Liver (tissue), 8 donors: ENCODE measurements at regions not wholly inside any gene's neighbourhood (a gene's known extent, or its start where the extent isn't known, plus 50 kb on each side); places are given as distances from the start of the nearest gene placed in this dataset.

Experiments used
- DNase-seq: peaks from one replicate; pipeline ENCODE4 v3.0.0-alpha.2; 2017; ENCODE audit warnings: low spot score
- H3K27ac ChIP-seq, 2 donors: one replicate each; pipeline ENCODE4 v1.7.0; 2013; ENCODE audit warnings: inconsistent platforms in 2 of 2, low read length in 2 of 2, control low read depth in 1 of 2, low read depth in 1 of 2, mild to moderate bottlenecking in 1 of 2
- H3K27me3 ChIP-seq, 4 donors: one replicate each; pipeline versions ENCODE4 v1.6.1 to v1.7.0; 2013; ENCODE audit warnings: low read length in 3 of 4, inconsistent platforms in 1 of 4, mild to moderate bottlenecking in 1 of 4, moderate library complexity in 1 of 4; ENCODE audit not compliant: control insufficient read depth in 4 of 4, insufficient read depth in 4 of 4
- H3K36me3 ChIP-seq, 4 donors: one replicate each; pipeline versions ENCODE4 v1.6.1 to v1.7.0; 2013; ENCODE audit warnings: low read length in 3 of 4, mild to moderate bottlenecking in 3 of 4, low read depth in 1 of 4, moderate library complexity in 1 of 4; ENCODE audit not compliant: control insufficient read depth in 4 of 4, insufficient read depth in 3 of 4
- H3K4me1 ChIP-seq, 4 donors: one replicate each; pipeline versions ENCODE4 v1.6.1 to v1.7.0; 2013; ENCODE audit warnings: low read length in 3 of 4, mild to moderate bottlenecking in 3 of 4, moderate library complexity in 1 of 4; ENCODE audit not compliant: control insufficient read depth in 4 of 4, insufficient read depth in 4 of 4
- H3K4me3 ChIP-seq, 3 donors: one replicate each; pipeline versions ENCODE4 v1.6.1 to v1.7.0; 2013; ENCODE audit warnings: low read length in 3 of 3, control low read depth in 1 of 3, low read depth in 1 of 3, mild to moderate bottlenecking in 1 of 3
- H3K9ac ChIP-seq, 2 donors: one replicate each; pipeline ENCODE4 v1.7.0; 2013; ENCODE audit warnings: low read length in 2 of 2, mild to moderate bottlenecking in 2 of 2, moderate library complexity in 2 of 2, control low read depth in 1 of 2, low read depth in 1 of 2
- H3K9me3 ChIP-seq, 4 donors: one replicate each; pipeline versions ENCODE4 v1.6.1 to v1.7.0; 2013; ENCODE audit warnings: low read length in 3 of 4; ENCODE audit not compliant: control insufficient read depth in 4 of 4
- EGR1 ChIP-seq, 2 donors: IDR thresholded peaks; 2 replicates each; pipeline ENCODE4 v1.6.1; 2016 to 2018; ENCODE audit warnings: antibody characterized with exemption in 2 of 2, low read depth in 2 of 2
- FOXA1 ChIP-seq: IDR thresholded peaks from 2 replicates; pipeline ENCODE4 v1.6.1; 2016; ENCODE audit warnings: antibody characterized with exemption
- FOXA2 ChIP-seq: IDR thresholded peaks from 2 replicates; pipeline ENCODE4 v1.6.1; 2016; ENCODE audit warnings: antibody characterized with exemption
- GABPA ChIP-seq, 2 donors: IDR thresholded peaks in 1 of 2; conservative IDR thresholded peaks in 1 of 2; 2 replicates each; pipeline ENCODE4 v1.6.1; 2016; ENCODE audit warnings: antibody characterized with exemption in 2 of 2, mild to moderate bottlenecking in 1 of 2, moderate library complexity in 1 of 2
- HNF4A ChIP-seq, 2 donors: conservative IDR thresholded peaks; 2 replicates each; pipeline ENCODE4 v1.6.1; 2016; ENCODE audit warnings: antibody characterized with exemption in 2 of 2, mild to moderate bottlenecking in 2 of 2
- HNF4G ChIP-seq: IDR thresholded peaks from 2 replicates; pipeline ENCODE4 v1.6.1; 2016; ENCODE audit warnings: antibody characterized with exemption
- JUND ChIP-seq, 2 donors: IDR thresholded peaks; 2 replicates each; pipeline ENCODE4 v1.6.1; 2016; ENCODE audit warnings: antibody characterized with exemption in 2 of 2
- NR2F2 ChIP-seq: IDR thresholded peaks from 2 replicates; pipeline ENCODE4 v1.6.1; 2016; ENCODE audit warnings: antibody characterized with exemption
- RAD21 ChIP-seq, 2 donors: IDR thresholded peaks; 2 replicates each; pipeline ENCODE4 v1.6.1; 2016; ENCODE audit warnings: antibody characterized with exemption in 2 of 2, mild to moderate bottlenecking in 2 of 2
- SP1 ChIP-seq: IDR thresholded peaks from 2 replicates; pipeline ENCODE4 v1.6.1; 2018; ENCODE audit warnings: antibody characterized with exemption, mild to moderate bottlenecking
- TAF1 ChIP-seq: conservative IDR thresholded peaks from 2 replicates; pipeline ENCODE4 v1.6.1; 2016; ENCODE audit warnings: antibody characterized with exemption, mild to moderate bottlenecking
- YY1 ChIP-seq: IDR thresholded peaks from 2 replicates; pipeline ENCODE4 v1.6.1; 2016; ENCODE audit warnings: antibody characterized with exemption, mild to moderate bottlenecking
- whole genome bisulfite sequencing: extraction: QIAGEN DNeasy Blood & Tissue Kit; methylation state at CpG from one replicate; pipeline ENCODE4 v1.1.7; 2013; 5-methylcytosine and 5-hydroxymethylcytosine counted together
- TF ChIP-seq, protein P1 (sequence below): IDR thresholded peaks from 2 replicates; pipeline ENCODE4 v1.6.1; 2016; ENCODE audit warnings: antibody characterized with exemption
- TF ChIP-seq, protein P2 (sequence below): IDR thresholded peaks from 2 replicates; pipeline ENCODE4 v1.6.1; 2016; ENCODE audit warnings: antibody characterized with exemption
- TF ChIP-seq, protein P3 (sequence below): IDR thresholded peaks from 2 replicates; pipeline ENCODE4 v1.6.1; 2016; ENCODE audit warnings: antibody characterized with exemption
- TF ChIP-seq, protein P4 (sequence below): IDR thresholded peaks from 2 replicates; pipeline ENCODE4 v1.6.1; 2016; ENCODE audit warnings: antibody characterized with exemption, mild to moderate bottlenecking
- TF ChIP-seq, protein P5 (sequence below): fragments of 150-350 bp; IDR thresholded peaks from 2 replicates; pipeline ENCODE4 v1.5.1; 2017; ENCODE audit warnings: improper control_type of control experiment, low read depth, low read length; ENCODE audit not compliant: missing input control
- donor health status: healthy.
- donor health status: healthy.
- donor health status: healthy.
- donor health status: healthy.
- donor health status: healthy.

DNA sequence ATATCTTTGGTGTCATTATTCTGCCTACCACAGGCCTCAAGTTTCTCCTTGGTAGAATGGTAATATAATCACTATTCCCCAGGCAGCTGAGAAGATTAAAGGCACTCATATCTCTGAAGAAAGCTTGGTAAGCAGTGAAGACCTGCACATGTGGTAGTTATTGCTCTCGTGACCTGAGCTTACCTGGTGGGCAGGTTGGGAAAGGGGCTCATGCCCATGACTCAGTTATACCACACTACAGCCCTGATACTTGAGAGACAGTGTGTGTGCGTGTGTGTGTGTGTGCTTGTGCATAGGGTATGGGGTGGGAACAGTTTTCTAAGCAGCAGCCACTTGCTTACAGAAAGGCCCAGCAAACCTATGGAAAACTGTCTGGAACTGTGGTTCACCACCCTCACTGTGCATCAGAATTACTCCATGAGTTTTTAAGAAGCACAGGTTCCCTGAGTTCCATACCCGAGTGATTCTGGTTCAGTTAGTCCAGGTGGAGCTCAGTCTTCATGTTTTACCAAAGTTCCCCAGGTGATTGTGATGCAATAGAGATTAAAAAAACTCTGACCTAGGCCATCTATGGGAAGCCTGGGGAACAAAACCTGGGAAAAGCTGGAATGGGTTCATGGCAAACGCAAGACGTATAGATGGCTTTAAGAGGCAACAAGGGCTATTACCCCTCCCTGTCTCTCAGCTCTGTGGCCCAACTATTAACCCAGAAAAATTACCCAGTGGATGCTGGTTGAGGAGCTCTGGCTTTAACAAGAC is 79.0 kb upstream of the ZBED5 start:
- Histone ChIP-seq H3K36me3 (no peaks in the 10 kb centered on the region), H3K9me3 (no peaks in the 10 kb centered on the region), H3K9ac (no peak overlapping the region), H3K4me1 (peaks cover 0 to 6% (median 4%) of the 10 kb centered on the region in 4 donors), H3K27me3 (peaks cover 0 to 4% (median under 1%) of the 10 kb centered on the region in 4 donors), H3K4me3 (no peak overlapping the region), H3K27ac (no peak overlapping the region)
- no peak for DNase-seq
- TF ChIP-seq FOXA1 (no peak), EGR1 (IDR thresholded peaks at IDR 0.05; ENCODE audit: low read depth in 2 of 2) (no peak), TAF1 (no peak), HNF4G (no peak), HNF4A (conservative IDR thresholded peaks at IDR 0.05) (no peak), SP1 (no peak), JUND (IDR thresholded peaks at IDR 0.05) (no peak), NR2F2 (no peak), GABPA (IDR thresholded peaks at IDR 0.05 in 1 of 2, conservative IDR thresholded peaks at IDR 0.05 in 1 of 2) (no peak)
- TF ChIP-seq, protein P1, sequence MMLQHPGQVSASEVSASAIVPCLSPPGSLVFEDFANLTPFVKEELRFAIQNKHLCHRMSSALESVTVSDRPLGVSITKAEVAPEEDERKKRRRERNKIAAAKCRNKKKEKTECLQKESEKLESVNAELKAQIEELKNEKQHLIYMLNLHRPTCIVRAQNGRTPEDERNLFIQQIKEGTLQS: no peak
- TF ChIP-seq, protein P2, sequence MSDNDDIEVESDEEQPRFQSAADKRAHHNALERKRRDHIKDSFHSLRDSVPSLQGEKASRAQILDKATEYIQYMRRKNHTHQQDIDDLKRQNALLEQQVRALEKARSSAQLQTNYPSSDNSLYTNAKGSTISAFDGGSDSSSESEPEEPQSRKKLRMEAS: no peak
- 92% methylated on average over 5 of the region's 5 CpGs for WGBS

DNA sequence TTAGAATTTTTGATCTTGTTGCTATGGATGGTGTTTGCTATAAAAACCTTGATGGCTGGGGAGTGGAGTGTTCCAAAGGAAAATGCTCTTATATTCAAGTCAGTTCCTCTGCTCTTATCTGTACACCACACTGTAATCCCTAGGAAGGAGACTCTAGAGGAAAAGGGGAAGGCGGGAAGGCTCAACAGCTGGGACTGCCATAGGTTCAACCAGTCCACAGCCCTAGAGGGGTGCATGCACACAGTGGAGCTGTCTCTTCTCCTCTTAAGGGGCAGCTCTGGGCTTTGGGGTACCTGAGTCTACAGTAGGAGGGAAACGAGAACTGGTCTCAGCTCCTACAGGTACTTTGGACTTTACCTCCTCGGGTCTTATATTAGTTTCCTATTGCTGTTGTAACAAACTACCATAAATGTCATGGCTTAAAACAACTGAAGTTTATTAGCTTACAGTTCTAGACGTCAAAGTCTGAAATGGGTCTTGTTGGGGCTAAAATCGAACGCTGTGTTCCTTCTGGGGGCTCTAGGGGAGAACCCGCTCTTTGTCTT is 77.2 kb upstream of the ZBED5 start:
- no peak for DNase-seq
- no peak overlapping the region for H3K9ac ChIP-seq
- peaks cover 0 to 4% (median 1%) of the 10 kb centered on the region in 4 donors for H3K27me3 ChIP-seq
- no peak overlapping the region for H3K27ac ChIP-seq
- H3K4me3 ChIP-seq: no peak overlapping the region
- no peaks in the 10 kb centered on the region for H3K36me3 ChIP-seq
- TF ChIP-seq, protein P3, sequence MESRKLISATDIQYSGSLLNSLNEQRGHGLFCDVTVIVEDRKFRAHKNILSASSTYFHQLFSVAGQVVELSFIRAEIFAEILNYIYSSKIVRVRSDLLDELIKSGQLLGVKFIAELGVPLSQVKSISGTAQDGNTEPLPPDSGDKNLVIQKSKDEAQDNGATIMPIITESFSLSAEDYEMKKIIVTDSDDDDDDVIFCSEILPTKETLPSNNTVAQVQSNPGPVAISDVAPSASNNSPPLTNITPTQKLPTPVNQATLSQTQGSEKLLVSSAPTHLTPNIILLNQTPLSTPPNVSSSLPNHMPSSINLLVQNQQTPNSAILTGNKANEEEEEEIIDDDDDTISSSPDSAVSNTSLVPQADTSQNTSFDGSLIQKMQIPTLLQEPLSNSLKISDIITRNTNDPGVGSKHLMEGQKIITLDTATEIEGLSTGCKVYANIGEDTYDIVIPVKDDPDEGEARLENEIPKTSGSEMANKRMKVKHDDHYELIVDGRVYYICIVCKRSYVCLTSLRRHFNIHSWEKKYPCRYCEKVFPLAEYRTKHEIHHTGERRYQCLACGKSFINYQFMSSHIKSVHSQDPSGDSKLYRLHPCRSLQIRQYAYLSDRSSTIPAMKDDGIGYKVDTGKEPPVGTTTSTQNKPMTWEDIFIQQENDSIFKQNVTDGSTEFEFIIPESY: no peak
- no peak for TF ChIP-seq EGR1 (IDR thresholded peaks at IDR 0.05; ENCODE audit: low read depth in 2 of 2)
- no peak for TF ChIP-seq TAF1
- TF ChIP-seq, protein P4, sequence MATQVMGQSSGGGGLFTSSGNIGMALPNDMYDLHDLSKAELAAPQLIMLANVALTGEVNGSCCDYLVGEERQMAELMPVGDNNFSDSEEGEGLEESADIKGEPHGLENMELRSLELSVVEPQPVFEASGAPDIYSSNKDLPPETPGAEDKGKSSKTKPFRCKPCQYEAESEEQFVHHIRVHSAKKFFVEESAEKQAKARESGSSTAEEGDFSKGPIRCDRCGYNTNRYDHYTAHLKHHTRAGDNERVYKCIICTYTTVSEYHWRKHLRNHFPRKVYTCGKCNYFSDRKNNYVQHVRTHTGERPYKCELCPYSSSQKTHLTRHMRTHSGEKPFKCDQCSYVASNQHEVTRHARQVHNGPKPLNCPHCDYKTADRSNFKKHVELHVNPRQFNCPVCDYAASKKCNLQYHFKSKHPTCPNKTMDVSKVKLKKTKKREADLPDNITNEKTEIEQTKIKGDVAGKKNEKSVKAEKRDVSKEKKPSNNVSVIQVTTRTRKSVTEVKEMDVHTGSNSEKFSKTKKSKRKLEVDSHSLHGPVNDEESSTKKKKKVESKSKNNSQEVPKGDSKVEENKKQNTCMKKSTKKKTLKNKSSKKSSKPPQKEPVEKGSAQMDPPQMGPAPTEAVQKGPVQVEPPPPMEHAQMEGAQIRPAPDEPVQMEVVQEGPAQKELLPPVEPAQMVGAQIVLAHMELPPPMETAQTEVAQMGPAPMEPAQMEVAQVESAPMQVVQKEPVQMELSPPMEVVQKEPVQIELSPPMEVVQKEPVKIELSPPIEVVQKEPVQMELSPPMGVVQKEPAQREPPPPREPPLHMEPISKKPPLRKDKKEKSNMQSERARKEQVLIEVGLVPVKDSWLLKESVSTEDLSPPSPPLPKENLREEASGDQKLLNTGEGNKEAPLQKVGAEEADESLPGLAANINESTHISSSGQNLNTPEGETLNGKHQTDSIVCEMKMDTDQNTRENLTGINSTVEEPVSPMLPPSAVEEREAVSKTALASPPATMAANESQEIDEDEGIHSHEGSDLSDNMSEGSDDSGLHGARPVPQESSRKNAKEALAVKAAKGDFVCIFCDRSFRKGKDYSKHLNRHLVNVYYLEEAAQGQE: no peak
- no peak for TF ChIP-seq FOXA2
- TF ChIP-seq, protein P1: no peak
- TF ChIP-seq, protein P5, sequence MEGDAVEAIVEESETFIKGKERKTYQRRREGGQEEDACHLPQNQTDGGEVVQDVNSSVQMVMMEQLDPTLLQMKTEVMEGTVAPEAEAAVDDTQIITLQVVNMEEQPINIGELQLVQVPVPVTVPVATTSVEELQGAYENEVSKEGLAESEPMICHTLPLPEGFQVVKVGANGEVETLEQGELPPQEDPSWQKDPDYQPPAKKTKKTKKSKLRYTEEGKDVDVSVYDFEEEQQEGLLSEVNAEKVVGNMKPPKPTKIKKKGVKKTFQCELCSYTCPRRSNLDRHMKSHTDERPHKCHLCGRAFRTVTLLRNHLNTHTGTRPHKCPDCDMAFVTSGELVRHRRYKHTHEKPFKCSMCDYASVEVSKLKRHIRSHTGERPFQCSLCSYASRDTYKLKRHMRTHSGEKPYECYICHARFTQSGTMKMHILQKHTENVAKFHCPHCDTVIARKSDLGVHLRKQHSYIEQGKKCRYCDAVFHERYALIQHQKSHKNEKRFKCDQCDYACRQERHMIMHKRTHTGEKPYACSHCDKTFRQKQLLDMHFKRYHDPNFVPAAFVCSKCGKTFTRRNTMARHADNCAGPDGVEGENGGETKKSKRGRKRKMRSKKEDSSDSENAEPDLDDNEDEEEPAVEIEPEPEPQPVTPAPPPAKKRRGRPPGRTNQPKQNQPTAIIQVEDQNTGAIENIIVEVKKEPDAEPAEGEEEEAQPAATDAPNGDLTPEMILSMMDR: no peak
- TF ChIP-seq, protein P2: no peak
- TF ChIP-seq YY1: no peak
- TF ChIP-seq GABPA (IDR thresholded peaks at IDR 0.05 in 1 of 2, conservative IDR thresholded peaks at IDR 0.05 in 1 of 2): no peak
- TF ChIP-seq NR2F2: no peak
- TF ChIP-seq HNF4G: no peak
- no peak for TF ChIP-seq RAD21 (IDR thresholded peaks at IDR 0.05)
- WGBS: 78% methylated on average over 7 of the region's 7 CpGs
- H3K4me1 ChIP-seq: peaks cover 0 to 18% (median 8%) of the 10 kb centered on the region in 4 donors
- no peaks in the 10 kb centered on the region for H3K9me3 ChIP-seq
